NCI-H526 treated with DMSO at 0.1 percent for 48 hours (cell line): ENCODE measurements at regions not wholly inside any gene's neighbourhood (a gene's known extent, or its start where the extent isn't known, plus 50 kb on each side); places are given as distances from the start of the nearest gene placed in this dataset.
"Not testable (repeated sequence)": the region's sequence is repeated elsewhere in the genome, so short reads cannot be mapped to it uniquely, and the experiment has no call there.

Experiments used
- DNase-seq: peaks from one replicate; lab custom pipeline; 2025; lab: John Stamatoyannopoulos, UW

DNA sequence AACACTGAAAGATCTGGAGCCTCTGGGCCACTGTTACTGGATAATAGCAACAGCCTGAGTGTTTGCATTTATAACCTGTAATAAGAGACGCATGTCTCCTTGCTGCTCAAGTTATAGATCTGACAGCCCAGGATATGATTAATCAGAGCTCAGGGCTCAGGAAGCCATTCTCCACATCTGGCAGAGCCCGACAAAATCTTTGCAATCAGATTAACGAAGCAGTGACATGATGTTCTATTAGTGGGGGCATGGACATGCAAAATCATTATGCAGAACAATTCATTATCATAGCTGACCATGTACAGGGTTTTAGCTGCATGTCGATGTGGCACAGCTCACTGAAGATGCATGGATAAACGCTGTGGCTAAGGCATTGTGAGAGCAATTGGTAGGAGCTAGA lies 730.3 kb downstream of the ZNF385D start:
- DNase-seq = no peak

DNA sequence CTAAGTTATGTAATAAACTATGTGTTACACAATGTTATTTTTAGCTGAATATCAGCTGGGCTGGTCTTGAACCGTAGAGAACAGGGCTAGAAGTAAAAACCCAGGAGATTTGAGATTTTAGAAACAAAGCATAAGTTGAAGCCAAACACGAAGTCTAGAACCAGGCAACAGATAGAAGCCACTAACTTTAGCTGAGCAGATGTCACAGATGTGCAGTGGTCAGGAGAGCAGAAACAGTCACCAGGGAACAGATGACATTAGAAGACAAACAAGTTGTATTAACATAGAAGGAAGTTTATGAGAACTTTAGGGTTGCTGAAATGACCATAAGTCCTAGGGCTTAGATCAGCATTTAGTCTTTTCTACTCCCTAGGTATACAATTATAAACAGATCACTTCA lies 731.0 kb downstream of the ZNF385D start:
- no peak for DNase-seq

DNA sequence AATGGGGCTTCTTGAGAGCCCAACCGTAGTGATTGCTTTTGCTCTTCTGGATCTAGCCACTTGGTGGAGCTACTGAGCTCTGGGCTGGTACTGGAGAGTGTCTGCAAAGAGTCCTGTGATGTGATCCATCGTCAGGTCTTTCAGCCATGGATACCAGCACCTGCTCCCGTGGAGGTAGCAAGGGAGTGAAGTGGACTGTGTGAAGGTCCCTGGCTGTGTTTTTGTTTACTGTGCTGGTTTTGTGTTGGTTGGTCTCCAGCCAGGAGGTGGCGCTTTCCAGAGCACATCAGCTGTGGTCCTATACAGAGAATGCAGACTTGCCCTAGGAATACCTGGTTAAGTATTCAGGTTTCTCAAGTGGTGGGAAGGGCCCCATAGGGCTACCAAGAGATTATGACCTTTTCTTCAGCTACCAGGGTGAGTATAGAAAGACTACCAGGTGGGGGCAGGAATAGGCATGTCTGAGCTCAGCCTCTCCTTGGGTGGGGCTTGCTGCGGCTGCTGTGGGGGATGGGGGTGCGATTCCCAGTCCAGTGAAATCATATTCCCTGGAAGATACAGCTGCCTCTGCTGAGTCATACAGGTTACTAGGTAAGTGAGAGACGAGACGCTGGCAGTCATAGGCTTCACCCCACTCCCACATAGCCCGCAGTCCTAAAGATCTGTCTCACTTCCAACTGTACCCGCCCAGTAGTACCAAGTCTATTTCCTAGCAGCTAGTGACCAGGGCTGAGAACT lies 733.7 kb downstream of the ZNF385D start:
- no peak for DNase-seq

DNA sequence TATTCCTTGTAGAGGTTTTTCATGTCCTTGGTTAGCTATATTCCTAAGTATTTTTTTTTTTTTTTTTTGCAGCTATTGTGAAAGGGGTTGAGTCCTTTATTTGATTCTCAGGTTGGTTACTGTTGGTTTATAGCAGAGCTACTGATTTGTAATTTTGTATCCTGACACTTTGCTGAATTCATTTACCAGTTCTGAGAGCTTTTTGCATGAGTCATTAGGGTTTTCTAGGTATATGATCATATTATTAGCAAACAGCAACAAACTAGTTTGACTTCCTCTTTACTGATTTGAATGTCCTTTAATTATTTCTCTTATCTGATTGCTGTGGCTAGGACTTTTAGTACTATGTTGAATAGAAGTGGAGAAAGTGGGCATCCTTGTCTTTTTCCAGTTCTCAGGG lies 737.4 kb downstream of the ZNF385D start:
- DNase-seq = no peak

DNA sequence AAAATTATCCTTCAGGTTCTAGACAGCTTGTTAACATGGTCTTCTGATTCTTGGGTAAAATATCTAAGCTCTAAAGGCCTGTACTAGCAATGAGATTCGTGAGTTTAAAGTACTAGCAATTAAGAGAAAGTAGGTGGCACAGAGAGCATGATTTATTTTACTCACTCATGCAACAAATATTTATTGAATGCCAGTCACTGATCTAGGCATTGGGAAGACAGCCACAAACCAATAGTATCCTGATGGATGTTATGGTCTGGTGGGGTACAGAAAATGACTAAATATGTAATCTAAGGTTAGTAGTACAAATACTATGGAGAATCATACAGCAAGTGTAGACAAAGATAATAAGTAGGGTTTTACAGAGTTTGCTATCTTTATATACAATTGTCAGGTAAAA lies 751.3 kb downstream of the ZNF385D start:
- DNase-seq = no peak

DNA sequence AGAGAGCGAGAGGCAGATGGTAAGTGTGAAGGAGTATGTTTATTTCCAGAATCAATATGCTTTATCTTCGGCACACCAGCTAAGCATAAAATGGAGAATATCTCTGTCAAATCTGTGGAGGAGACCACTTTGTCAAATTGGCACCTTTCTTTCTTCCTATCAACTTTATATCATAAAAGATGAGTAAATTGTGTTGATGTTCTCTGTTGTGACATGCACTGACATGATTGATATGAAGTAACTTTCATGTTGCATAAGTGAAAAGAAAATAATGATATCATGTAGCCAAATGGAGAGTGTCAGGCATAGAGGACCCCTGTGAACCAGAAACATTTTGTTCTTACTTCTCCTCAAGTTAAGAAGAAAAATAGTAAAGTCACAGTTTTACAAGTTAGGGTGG lies 753.8 kb downstream of the ZNF385D start:
- DNase-seq = no peak

DNA sequence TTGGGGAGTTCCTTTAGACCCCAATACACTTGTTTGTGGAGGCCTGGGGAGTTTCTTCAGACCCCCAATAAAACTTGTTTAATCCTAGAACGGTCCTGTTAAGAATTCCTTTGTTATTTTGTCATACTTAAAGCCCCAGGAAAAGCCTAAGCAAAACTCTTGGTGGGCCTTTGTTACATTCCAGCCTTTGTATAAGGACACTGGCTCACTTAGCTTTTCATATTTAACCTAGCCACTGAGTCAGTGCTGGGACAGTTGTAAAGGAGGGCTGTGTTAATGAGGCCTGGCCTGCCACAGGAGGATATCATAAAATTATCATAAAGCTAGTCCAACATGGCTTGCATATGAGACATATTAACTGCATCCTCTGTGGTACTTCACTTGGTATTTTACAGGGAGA lies 760.1 kb downstream of the ZNF385D start:
- no peak for DNase-seq

DNA sequence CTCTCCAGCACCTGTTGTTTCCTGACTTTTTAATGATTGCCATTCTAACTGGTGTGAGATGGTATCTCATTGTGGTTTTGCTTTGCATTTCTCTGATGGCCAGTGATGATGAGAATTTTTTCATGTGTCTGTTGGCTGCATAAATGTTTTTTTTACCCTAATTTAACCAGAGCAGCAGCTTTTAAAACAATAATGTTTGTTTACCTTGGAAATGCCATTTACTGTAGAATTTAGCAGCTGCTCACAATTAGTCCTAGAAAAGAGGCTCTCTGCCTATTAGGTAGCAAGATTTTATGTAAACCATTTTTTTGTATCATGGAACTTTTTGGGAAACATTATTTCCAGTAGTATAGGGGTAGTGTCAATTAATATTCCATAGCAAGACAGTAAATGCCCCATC lies 761.4 kb downstream of the ZNF385D start:
- not testable (repeated sequence) for DNase-seq

DNA sequence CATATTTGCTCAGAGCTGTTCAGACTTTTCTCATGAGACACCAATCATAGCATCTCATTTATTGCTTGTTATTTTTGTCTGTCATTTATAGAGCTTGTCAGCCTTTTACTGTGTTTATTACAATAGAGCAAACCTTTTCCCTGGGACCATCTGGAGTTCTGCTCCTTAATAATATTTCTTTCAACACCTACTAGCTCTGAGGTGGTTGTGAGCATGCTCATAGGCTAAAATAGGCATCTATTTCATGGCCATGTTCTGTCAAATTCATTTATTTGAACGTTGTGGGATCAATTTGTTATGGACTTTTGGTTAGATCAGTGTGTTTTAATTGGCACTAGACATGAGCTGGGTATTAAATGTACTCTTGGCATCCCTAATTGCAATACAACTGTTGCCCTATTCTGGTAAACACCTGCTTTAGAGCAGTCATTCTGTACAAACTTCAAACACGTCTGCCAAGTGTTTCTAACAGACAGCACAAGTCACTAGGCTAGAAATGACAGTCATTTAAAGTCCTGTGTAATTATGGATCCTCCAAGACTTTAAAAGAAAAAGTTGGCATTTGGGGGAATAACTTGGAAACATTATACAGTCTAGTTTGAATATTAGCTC lies 766.3 kb downstream of the ZNF385D start:
- no peak for DNase-seq

DNA sequence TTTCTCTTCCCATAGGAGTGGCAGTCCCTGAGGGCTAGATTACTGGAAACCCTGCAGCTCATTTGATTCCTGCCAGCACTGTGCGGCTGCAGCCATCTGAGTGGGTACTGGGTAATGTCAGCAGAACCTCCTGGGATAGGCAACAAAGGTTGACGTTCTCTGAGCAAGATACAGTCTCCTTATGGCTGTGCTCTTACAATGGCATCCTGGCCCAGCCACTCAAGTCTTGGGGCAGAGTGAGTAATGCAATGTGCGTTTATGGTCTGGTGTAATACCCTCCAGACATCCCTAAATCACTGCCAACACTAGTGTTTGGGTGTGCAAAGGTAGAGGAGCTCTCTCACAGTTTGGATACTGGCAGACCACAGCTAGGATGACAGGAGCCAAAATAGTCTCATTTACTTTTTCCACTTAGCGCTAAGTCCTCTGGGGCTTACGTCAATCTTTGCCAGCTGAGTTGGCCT lies 775.8 kb downstream of the ZNF385D start:
- no peak for DNase-seq

DNA sequence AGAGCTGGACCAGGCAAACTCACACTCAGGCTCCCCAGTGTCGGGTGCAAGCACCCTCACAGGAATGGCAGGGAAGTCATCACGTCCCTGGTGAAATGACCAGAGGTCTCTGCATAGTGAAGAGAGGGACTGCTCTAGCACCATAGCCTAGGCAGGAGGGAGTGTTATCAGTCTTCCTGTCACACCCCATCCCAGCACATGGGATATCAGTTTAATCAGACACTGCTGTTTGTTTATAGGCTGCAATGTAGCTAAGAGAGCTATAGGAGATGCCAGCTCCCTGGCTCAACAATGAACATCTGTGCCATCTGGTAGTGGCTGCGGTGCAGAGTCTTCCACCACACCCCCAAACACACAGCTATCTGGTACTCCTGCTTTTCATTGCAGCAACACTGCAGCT lies 776.6 kb downstream of the ZNF385D start:
- no peak for DNase-seq

DNA sequence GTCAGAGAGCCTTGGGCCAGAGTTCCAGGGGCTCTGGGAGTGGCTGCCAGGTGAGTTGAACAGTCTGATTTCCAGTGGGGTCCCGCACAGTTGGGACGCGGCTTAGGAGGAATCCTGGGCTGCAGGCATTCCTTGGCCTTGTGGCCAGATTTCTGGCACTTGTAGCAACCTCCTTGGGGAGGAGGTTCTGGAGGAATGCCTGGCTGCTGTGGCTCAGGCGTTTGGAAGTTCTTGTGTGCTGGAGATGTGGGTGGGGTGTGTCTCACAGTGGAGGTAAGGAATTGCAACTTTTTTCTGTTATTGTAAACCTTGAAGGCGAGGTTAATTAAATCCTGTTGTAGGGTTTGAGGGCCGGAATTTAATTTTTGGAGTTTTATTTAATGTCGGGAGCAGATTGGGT lies 780.2 kb downstream of the ZNF385D start:
- DNase-seq = not testable (repeated sequence)

DNA sequence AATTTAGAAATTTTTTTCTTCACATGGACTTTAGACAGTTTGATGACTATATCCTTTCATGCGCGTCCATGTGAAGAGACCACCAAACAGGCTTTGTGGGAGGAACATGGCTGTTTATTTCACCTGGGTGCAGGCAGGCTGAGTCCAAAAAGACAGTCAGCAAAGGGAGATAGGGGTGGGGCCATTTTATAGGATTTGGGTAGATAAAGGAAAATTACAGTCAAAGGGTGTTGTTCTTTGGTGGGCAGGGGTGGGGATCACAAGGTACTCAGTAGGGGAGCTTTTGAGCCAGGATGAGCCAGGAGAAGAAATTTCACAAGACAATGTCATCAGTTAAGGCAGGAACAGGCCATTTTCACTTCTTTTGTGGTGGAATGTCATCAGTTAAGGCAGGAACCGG lies 781.5 kb upstream of the SGO1 start:
- not testable (repeated sequence) for DNase-seq

DNA sequence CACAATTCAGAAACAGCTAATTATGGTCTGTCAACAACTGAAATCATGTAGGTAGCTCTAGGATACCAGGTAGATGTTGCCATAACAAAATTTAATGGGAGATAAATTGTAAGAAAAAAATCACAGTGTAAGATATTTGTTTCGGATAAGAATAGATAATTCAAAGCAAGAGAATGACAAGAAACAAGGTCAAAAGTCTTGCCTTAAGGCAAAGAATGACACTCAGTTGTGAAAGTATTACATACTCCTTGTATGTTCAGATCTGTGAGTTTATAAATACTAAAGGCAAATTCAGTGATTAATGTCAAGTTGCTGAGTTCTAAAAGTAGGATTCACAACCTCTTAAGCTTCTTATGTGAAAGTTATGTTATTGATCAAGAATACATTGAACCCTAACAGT lies 772.2 kb upstream of the SGO1 start:
- no peak for DNase-seq

DNA sequence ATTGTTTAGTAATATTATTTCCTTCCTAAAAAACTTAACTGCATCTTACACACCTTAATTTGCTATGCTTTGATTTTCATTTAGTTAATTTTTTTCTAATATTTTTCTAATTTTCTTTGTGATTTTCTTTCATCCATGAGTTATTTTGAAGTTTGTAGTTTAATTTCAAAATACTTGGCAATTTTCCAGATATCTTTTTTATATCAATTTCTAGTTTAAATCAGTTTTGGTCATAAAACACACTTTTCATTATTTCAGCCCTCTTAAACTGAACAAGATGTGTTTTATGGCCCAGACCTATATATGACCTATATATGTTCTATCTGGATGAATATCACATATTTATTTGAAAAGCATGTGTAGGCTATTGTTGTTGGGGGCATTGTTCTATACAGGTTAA lies 759.9 kb upstream of the SGO1 start:
- DNase-seq = no peak

DNA sequence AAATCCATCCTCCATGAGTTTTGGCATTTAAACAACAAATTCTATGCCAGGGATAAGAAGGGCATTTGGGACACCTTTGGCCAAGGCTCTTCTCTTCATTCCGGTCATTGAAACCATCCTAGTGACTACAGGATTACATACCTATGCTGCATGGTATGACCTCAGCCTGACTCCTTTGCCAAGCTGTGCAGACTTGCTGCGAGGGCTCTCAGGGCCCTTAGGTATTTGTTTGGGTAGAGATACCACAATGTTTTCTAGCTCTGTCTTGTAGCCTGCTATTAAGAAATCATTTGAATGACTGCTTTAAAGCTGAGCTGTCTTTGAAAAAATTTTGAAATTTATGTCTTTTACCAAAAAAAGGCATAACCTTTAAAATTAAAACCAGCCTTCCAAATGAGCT lies 749.8 kb upstream of the SGO1 start:
- DNase-seq = no peak

DNA sequence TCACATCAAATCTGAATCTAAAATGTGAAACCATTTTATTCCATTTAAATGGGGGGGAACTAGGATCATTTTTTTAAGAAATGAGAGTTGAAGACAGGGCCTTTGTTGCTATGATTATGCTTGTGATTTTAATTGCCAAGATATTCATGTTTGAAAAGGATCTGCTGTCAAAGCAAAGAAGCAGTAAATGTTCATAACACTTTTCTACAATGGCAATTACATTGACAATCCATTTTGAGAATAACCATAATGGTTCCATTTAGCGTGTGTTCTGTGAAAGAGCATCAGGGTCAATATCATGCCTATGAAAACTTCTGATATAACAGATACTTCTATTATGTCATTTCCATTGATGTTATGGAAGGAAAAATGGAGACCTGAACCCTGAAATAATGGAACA lies 745.8 kb upstream of the SGO1 start:
- no peak for DNase-seq

DNA sequence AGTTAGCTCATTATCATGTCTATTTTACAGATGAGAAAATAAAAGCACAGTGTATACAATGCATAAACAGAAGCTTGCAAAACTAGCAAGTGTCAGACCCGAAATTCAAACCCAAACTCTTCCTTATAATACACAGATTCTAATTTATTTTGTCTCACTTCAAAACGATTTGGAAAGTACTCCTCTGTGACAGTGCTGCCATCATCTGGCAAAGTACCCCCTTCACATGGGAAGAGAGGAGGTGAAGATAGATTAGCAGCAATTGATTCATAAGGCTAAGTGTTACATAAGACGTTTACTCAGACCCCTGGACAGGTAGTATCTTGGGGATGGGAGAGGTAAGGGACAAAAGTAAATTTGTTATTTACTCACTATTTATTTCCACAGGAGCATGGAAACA lies 744.0 kb upstream of the SGO1 start:
- DNase-seq = peak; percentile 2

DNA sequence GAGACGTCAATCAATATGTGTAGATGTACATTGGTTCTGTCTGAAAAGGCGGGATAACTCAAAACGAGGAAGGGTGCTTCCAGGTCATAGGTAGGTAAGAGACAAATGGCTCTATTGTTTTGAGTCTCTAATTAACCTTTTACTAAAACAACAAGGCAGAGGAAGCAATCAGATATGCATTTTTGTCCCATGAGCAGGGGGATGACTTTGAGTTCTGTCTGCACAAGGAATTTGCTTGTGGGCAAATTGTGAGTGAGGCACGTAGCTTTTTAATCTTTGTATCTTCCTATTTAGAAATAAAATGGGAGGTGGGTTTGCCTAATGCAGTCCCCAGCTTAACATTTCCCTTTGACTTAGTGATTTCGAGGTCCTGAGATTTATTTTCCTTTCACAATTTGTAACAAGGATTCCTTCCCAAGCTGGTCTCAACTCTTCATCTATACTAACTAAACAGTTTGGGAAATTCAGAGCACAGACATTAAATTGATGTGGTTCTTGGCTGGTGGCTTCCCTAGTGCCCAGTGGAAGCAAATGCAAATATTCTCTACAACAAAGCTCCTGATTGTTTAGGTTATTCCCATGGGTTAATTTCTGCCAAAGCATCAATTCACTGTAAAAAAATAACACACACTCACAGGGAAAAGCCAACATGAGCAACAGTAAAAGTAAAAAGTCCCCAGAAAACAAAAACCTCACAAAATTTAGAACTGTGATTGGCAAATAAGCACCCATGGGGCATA lies 738.8 kb upstream of the SGO1 start:
- peak; percentile 87 for DNase-seq

DNA sequence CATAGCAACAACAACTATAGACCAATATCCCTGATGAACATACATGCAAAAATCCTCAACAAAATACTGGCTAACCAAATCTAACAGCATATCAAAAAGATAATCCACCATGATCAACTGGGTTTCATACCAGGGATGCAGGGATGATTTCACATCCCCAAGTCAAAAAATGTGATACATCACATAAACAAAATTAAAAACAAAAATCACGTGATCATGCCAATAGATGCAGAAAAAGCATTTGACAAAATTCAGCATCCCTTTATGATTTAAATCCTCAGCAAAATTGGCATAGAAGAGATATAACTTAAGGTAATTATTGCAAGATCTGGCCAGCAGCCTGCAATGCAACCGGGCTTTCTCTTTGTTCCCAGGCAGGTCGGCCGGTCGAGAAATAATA lies 735.1 kb upstream of the SGO1 start:
- DNase-seq = not testable (repeated sequence)

DNA sequence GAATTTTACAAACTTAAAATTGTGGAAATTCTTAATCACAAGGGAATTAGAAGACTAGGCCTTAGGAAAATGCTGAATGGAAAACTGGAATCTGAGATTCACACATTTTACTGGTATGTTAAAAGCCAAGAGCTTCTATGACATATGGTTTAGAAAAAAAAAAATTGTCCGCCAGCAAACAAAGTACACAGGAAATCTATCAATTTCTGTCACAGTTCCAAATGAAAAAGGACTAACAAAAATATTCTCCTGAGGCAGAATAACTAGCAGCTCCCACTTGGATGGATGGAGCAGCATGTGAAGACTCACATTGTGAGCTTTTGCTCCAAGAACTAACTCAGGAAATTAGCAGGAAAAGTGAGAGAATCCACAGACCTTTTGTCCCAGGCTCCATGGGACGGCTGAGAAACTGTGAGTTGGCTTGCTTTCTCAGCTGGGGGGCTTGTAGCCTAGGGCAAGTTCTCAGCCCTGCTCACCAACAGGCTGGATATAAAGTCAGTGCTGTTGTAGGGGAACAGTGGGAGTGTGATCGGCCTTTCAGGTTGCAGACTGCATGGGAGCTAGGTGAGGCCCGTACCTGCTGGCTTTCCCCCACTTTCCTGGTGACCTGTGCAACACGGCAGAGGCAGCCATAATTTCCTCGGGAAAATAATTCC lies 731.1 kb upstream of the SGO1 start:
- no peak for DNase-seq

DNA sequence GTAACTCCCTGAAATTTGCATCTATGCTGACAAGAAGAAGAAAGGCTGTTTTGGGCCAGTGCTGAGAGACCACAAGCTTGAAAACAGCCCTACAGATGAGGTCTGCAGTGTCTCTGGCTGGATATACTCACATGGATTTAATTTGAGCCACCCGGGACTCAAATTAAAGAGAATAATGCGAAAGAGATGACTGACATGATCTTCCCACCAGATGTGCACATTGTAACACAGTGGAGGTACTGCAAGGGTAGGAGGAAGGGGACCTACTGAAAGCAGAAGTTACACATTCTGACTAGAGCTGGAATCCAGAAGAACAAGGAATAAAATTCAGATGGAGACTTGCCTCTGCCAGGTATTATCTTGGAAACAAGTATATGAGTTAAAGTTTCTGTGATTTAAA lies 728.3 kb upstream of the SGO1 start:
- no peak for DNase-seq

DNA sequence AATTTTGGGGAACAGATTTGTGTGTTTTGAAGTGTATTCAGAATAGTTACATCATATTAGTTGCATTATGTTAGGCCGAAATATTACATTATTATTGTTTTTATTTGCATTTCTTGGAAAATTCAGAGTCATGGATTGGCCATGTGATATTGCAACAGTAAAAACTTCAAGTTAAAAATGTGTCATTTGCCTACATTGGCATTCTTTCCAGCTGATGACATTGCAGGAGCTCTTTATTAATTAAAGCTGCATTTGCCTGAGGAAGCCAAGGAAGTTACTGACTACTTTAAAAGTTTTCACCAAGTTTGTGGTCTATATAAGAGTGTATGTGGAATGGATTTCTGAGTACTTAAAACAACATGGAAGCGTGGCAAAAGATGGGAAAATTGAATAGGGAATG lies 726.4 kb upstream of the SGO1 start:
- DNase-seq = no peak
